GM12878 (cell line): ENCODE measurements at regions not wholly inside any gene's neighbourhood (a gene's known extent, or its start where the extent isn't known, plus 50 kb on each side); places are given as distances from the start of the nearest gene placed in this dataset.
"Not testable (repeated sequence)": the region's sequence is repeated elsewhere in the genome, so short reads cannot be mapped to it uniquely, and the experiment has no call there.

Experiments
- ATAC-seq: fragments of 200-7000 bp; cut with Tn5 transposase; 3 replicates; pipeline ENCODE4 v1.9.1; 2020; ENCODE audit warnings: mild to moderate bottlenecking, moderate library complexity
- BruUV-seq: library from RNA; stranded (reverse); fragments of 400-500 nt; replicated peaks from 2 replicates; lab custom pipeline; 2021; lab: Mats Ljungman, UMichigan
- CTCF ChIA-PET: fragments of 300-600 bp; sonication (Branson Sonifier 250); formaldehyde crosslinking; extraction: SDS; loops from one replicate; lab custom pipeline; 2021; ENCODE audit warnings: inconsistent platforms; lab: Yijun Ruan, JAX
- POLR2A ChIA-PET: fragments of 350-600 bp; formaldehyde crosslinking; extraction: SDS; loops from one replicate; lab custom pipeline; 2021; ENCODE audit warnings: inconsistent platforms; lab: Charles Lee
- RAD21 ChIA-PET: fragments of 300-600 bp; sonication (Branson Sonifier 250); formaldehyde crosslinking; loops from one replicate; lab custom pipeline; 2023; ENCODE audit warnings: antibody characterized with exemption; ENCODE audit not compliant: unreplicated experiment; lab: Charles Lee
- SMC1A ChIA-PET: fragments of 300-600 bp; sonication (Branson Sonifier 250); formaldehyde crosslinking; loops from one replicate; lab custom pipeline; 2023; ENCODE audit not compliant: unreplicated experiment, uncharacterized antibody; lab: Charles Lee
- DNase-seq: peaks from one replicate; pipeline ENCODE4 v3.0.0-alpha.2; 2011; ENCODE audit warnings: low read depth, low spot score
- FAIRE-seq: peaks from 3 replicates; lab custom pipeline; 2011; peaks lifted over from hg19 to GRCh38; lab: Jason Lieb, UNC
- H2AFZ ChIP-seq: 2 replicates; pipeline ENCODE4 v1.6.0; 2011; ENCODE audit warnings: low read depth, low read length, control low read depth; ENCODE audit not compliant: control insufficient read depth
- H3K27ac ChIP-seq: 2 replicates; pipeline ENCODE4 v1.5.1; 2011; ENCODE audit warnings: control low read depth; ENCODE audit not compliant: control insufficient read depth, insufficient read depth
- H3K27me3 ChIP-seq, 2 experiments: replicated peaks in 1 of 2; 2 replicates each; pipeline versions ENCODE4 v1.6.0 to v1.6.1; 2011; ENCODE audit warnings: low read length in 1 of 2; ENCODE audit not compliant: control insufficient read depth in 2 of 2, insufficient read depth in 2 of 2
- H3K36me3 ChIP-seq, 2 experiments: 2 replicates each; pipeline ENCODE4 v1.5.1; 2011; ENCODE audit warnings: low read length in 1 of 2; ENCODE audit not compliant: control insufficient read depth in 2 of 2, insufficient read depth in 2 of 2
- H3K4me1 ChIP-seq: 2 replicates; pipeline ENCODE4 v1.6.1; 2011; ENCODE audit warnings: mild to moderate bottlenecking, low read length, moderate library complexity, mixed read lengths; ENCODE audit not compliant: control insufficient read depth, insufficient read depth
- H3K4me2 ChIP-seq: 2 replicates; pipeline ENCODE4 v1.6.0; 2011; ENCODE audit warnings: control low read depth; ENCODE audit not compliant: control insufficient read depth, insufficient read depth
- H3K4me3 ChIP-seq: fragments of 200-600 bp; sonication (generic); 2 replicates; pipeline ENCODE4 v1.5.1; 2016
- H3K79me2 ChIP-seq: 2 replicates; pipeline ENCODE4 v1.6.0; 2011; ENCODE audit warnings: low read length; ENCODE audit not compliant: control insufficient read depth, insufficient read depth
- H3K9ac ChIP-seq: 2 replicates; pipeline ENCODE4 v1.8.0; 2011; ENCODE audit warnings: low read length, control low read depth, mixed read lengths; ENCODE audit not compliant: control insufficient read depth, insufficient read depth
- H3K9me3 ChIP-seq: replicated peaks from 3 replicates; pipeline ENCODE4 v1.5.1; 2011; ENCODE audit warnings: mild to moderate bottlenecking, low read length; ENCODE audit not compliant: control insufficient read depth, insufficient read depth
- H4K20me1 ChIP-seq: 2 replicates; pipeline ENCODE4 v1.6.0; 2011; ENCODE audit not compliant: control insufficient read depth, insufficient read depth
- WGBS: methylation state at CpG from one replicate; pipeline ENCODE4 v1.1.6; 2016; ENCODE audit warnings: low lambda C conversion rate; ENCODE audit not compliant: insufficient replicate concordance, insufficient coverage; ENCODE audit errors: missing lambda C conversion rate; 5-methylcytosine and 5-hydroxymethylcytosine counted together
- in situ Hi-C: fragments of 300-500 bp; cut with MboI; formaldehyde crosslinking; loops from 9 replicates; pipeline ENCODE4 v1.14.3; 2018; ENCODE audit warnings: mixed read lengths
- intact Hi-C: fragments of 100-400 bp; cut with micrococcal nuclease; formaldehyde crosslinking; loops from one replicate; pipeline ENCODE4 v1.14.2; 2022; ENCODE audit not compliant: unreplicated experiment

DNA sequence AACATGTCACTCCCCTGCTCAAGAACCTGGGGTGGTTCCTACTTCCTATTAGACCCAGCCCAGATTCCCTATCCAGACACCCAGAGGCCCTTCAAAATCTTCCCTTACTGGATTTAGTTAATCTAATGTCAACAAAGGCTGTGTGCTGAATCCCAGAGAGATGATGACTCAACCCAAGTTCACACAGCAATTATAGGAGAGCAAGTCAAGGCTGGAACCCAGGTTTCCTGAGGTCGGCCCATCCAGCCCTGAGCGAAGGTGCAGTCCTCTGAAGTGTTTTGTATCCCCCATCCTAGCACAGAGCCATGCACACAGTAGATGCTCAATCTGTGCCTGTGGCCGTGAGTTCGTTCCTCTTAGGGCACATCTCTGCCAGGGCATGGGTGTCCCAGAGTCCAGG lies 452.1 kb downstream of the GOLGA6L6 start:
- BruUV-seq, RAD21 ChIA-PET, CTCF ChIA-PET: not testable (repeated sequence)

GRCh38 chr15:20084026-20084425 lies 457.6 kb downstream of the GOLGA6L6 start:
- H3K4me3 ChIP-seq, FAIRE-seq, H3K79me2 ChIP-seq, RAD21 ChIA-PET, POLR2A ChIA-PET, BruUV-seq, H3K4me2 ChIP-seq, H3K4me1 ChIP-seq, ATAC-seq, H3K36me3 ChIP-seq, SMC1A ChIA-PET, intact Hi-C loops, DNase-seq, CTCF ChIA-PET, H2AFZ ChIP-seq, H3K9me3 ChIP-seq, in situ Hi-C loops, H3K27me3 ChIP-seq, H3K27ac ChIP-seq, H3K9ac ChIP-seq, H4K20me1 ChIP-seq: not testable (repeated sequence)
- WGBS, result no CpG with 5 or more reads among the region's 6 CpGs

More for the DNA sequence above, 452.1 kb downstream of the GOLGA6L6 start:
- H3K79me2 ChIP-seq, H3K9me3 ChIP-seq, H3K36me3 ChIP-seq, H3K27ac ChIP-seq, intact Hi-C loops, ATAC-seq, H3K9ac ChIP-seq, H4K20me1 ChIP-seq, H3K4me3 ChIP-seq, POLR2A ChIA-PET, H3K27me3 ChIP-seq, H3K4me2 ChIP-seq, in situ Hi-C loops, DNase-seq, SMC1A ChIA-PET, H2AFZ ChIP-seq, FAIRE-seq, H3K4me1 ChIP-seq: not testable (repeated sequence)
- WGBS, result 60% methylated on average over 2 of the region's 4 CpGs

GRCh38 chr15:20074082-20074481 lies 467.5 kb downstream of the GOLGA6L6 start:
- BruUV-seq, RAD21 ChIA-PET, SMC1A ChIA-PET, H3K79me2 ChIP-seq, H3K9me3 ChIP-seq, FAIRE-seq, H3K27me3 ChIP-seq, in situ Hi-C loops, H3K36me3 ChIP-seq, H2AFZ ChIP-seq, H4K20me1 ChIP-seq, H3K4me2 ChIP-seq, H3K4me3 ChIP-seq, H3K9ac ChIP-seq, CTCF ChIA-PET, intact Hi-C loops, H3K27ac ChIP-seq, DNase-seq, H3K4me1 ChIP-seq, ATAC-seq, POLR2A ChIA-PET: not testable (repeated sequence)
- WGBS, result 66% methylated on average over 20 of the region's 35 CpGs

DNA sequence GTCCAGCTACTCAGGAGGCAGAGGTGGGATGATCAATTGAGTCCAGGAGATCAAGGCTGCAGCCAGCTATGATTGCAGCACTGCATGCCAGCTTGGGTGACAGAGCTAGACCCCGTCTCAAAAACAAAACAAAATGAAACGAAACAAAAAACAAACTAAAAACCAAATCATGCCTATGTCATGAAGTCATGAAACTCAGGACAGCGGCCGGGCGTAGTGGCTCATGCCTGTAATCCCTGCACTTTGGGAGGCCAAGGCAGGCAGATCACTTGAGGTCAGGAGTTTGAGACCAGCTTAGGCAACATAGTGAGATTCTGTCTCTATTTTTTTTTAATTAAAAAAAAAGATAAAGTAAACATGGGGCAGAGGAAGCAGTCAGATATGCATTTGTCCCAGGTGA lies 472.6 kb downstream of the GOLGA6L6 start:
- H3K9ac ChIP-seq, H3K36me3 ChIP-seq, H3K27me3 ChIP-seq, H3K9me3 ChIP-seq, BruUV-seq, H2AFZ ChIP-seq, H3K27ac ChIP-seq, H3K79me2 ChIP-seq, H3K4me3 ChIP-seq, H3K4me1 ChIP-seq, RAD21 ChIA-PET, in situ Hi-C loops, H3K4me2 ChIP-seq, SMC1A ChIA-PET, DNase-seq, ATAC-seq, POLR2A ChIA-PET, H4K20me1 ChIP-seq, FAIRE-seq, intact Hi-C loops, CTCF ChIA-PET: not testable (repeated sequence)
- 43% methylated on average over 3 of the region's 5 CpGs for WGBS
